ENCODE measurements at regions not wholly inside any gene's neighbourhood (a gene's known extent, or its start where the extent isn't known, plus 50 kb on each side); places are given as distances from the start of the nearest gene placed in this dataset.
"Not testable (repeated sequence)": the region's sequence is repeated elsewhere in the genome, so short reads cannot be mapped to it uniquely, and the experiment has no call there.

DNA sequence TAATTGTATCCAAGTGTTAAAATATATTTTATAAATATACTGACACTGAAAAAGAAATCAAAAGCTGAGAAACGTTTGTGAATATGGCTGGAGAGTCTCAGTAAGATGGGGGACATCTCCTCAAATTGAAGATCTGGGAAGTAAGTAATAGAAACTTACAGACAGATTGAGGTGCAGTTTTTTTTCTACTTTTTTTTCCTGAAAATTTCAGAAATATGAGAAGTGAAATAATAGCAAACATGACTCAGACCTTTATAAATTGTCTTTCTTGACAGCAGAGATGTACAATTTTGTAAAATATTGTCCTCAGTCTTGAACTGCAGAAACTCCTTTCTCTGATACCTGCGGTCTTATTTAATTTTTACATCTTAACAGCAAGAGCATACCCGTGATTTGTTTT is 347.1 kb downstream of the UTRN start:
- Mint-ChIP-seq H3K27me3 (ENCODE audit: unreplicated experiment) (peaks cover 4% of the 10 kb centered on the region), H3K36me3 (ENCODE audit: unreplicated experiment) (no peaks in the 10 kb centered on the region), H3K4me1 (ENCODE audit: low read depth, unreplicated experiment) (no peaks in the 10 kb centered on the region), H3K4me3 (ENCODE audit: unreplicated experiment) (no peak overlapping the region), H3K9me3 (ENCODE audit: unreplicated experiment) (no peaks in the 10 kb centered on the region), H3K27ac (ENCODE audit: unreplicated experiment) (no peak overlapping the region)
- TF ChIP-seq, protein P1, sequence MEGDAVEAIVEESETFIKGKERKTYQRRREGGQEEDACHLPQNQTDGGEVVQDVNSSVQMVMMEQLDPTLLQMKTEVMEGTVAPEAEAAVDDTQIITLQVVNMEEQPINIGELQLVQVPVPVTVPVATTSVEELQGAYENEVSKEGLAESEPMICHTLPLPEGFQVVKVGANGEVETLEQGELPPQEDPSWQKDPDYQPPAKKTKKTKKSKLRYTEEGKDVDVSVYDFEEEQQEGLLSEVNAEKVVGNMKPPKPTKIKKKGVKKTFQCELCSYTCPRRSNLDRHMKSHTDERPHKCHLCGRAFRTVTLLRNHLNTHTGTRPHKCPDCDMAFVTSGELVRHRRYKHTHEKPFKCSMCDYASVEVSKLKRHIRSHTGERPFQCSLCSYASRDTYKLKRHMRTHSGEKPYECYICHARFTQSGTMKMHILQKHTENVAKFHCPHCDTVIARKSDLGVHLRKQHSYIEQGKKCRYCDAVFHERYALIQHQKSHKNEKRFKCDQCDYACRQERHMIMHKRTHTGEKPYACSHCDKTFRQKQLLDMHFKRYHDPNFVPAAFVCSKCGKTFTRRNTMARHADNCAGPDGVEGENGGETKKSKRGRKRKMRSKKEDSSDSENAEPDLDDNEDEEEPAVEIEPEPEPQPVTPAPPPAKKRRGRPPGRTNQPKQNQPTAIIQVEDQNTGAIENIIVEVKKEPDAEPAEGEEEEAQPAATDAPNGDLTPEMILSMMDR (IDR thresholded peaks at IDR 0.05; ENCODE audit: partially characterized antibody, unreplicated experiment) = no peak
- DNase-seq = no peak

DNA sequence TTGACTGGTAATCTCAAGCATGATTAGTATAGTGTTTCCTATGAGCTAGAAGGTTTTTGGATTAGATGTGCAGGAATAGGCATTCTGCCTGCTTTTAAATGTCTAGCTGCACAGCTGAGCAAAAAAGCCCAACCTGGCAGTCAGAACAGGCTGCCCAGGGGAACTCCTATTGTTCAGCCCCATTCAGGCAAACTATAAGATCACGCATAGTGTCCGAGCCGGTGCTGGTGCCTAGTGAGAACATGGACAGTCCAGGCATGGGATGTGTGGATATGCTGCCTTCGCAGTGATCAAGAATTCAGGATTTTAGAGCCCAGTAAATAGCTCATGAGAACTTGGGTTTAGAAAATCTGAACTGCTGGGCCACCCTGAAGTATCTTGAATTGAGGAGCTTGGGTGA is 348.8 kb downstream of the UTRN start:
- Mint-ChIP-seq H3K27ac (ENCODE audit: unreplicated experiment) (no peak overlapping the region), H3K27me3 (ENCODE audit: unreplicated experiment) (peaks cover 4% of the 10 kb centered on the region), H3K9me3 (ENCODE audit: unreplicated experiment) (no peaks in the 10 kb centered on the region), H3K36me3 (ENCODE audit: unreplicated experiment) (no peaks in the 10 kb centered on the region), H3K4me1 (ENCODE audit: low read depth, unreplicated experiment) (peaks cover 8% of the 10 kb centered on the region), H3K4me3 (ENCODE audit: unreplicated experiment) (no peak overlapping the region)
- TF ChIP-seq, protein P1 (IDR thresholded peaks at IDR 0.05; ENCODE audit: partially characterized antibody, unreplicated experiment) = no peak
- no peak for DNase-seq

DNA sequence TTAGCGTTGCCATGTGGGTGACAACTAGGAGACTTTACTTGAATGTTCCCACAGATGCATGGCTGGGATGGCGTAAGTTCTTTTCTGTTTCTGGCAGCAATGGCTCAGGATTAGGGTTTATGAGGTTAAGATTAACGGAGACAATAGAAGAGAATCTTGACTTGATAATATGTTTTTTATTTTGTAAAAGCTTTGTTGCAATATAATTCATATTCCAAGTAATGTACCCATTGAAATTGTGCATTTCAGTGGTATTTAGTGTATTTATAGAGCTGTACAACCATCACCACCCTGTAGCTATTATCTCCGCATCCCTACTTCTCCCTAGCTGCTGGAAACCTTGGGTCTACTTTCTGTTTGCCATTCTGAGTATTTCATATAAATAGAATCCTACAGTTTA is 349.2 kb downstream of the UTRN start:
- Mint-ChIP-seq H3K27me3 (ENCODE audit: unreplicated experiment) (peaks cover 4% of the 10 kb centered on the region), H3K9me3 (ENCODE audit: unreplicated experiment) (no peaks in the 10 kb centered on the region), H3K4me3 (ENCODE audit: unreplicated experiment) (no peak overlapping the region), H3K36me3 (ENCODE audit: unreplicated experiment) (no peaks in the 10 kb centered on the region), H3K27ac (ENCODE audit: unreplicated experiment) (no peak overlapping the region), H3K4me1 (ENCODE audit: low read depth, unreplicated experiment) (peaks cover 8% of the 10 kb centered on the region)
- TF ChIP-seq, protein P1 (IDR thresholded peaks at IDR 0.05; ENCODE audit: partially characterized antibody, unreplicated experiment) = no peak
- DNase-seq = no peak

DNA sequence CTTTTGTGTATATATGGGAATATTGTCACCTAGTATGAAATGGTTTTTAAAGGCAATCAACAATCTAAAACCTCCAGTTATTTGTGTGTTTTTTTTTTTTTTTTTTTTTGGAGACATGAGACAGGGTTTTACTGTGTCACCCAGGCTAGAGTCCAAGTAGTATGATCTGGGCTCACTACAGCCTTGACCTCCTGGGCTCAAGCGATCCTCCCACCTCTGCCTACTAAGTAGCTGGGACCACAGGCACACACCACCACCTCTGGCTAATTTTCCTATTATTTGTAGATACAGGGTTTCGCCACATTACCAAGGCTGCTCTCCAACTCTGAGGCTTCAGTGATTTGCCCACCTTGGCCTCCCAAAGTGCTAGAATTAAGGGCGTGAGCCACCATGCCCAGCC is 349.9 kb downstream of the UTRN start:
- DNase-seq = no peak
- H3K4me3 Mint-ChIP-seq (ENCODE audit: unreplicated experiment) = no peak overlapping the region

DNA sequence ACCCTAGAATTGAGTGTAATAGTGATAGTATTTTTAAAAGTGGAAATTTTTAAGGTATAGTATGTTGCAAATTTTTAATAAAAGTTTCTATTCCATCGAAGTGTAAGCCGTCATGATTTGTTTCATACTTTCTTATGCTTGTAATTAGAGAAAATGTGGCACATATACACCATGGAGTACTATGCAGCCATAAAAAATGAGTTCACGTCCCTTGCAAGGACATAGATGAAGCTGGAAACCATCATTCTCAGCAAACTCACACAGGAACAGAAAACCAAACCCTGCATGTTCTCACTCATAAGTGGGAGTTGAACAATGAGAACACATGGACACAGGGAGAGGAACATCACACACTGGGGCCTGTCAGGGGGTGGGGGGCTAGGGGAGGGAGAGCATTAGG is 350.9 kb downstream of the UTRN start:
- not testable (repeated sequence) for DNase-seq; H3K27me3 Mint-ChIP-seq (ENCODE audit: unreplicated experiment); H3K4me1 Mint-ChIP-seq (ENCODE audit: low read depth, unreplicated experiment); H3K36me3 Mint-ChIP-seq (ENCODE audit: unreplicated experiment); H3K27ac Mint-ChIP-seq (ENCODE audit: unreplicated experiment); H3K4me3 Mint-ChIP-seq (ENCODE audit: unreplicated experiment); H3K9me3 Mint-ChIP-seq (ENCODE audit: unreplicated experiment)

More for the DNA sequence above, 349.9 kb downstream of the UTRN start:
- TF ChIP-seq, protein P1 (IDR thresholded peaks at IDR 0.05; ENCODE audit: partially characterized antibody, unreplicated experiment) = no peak
- peaks cover 4% of the 10 kb centered on the region for H3K27me3 Mint-ChIP-seq (ENCODE audit: unreplicated experiment)
- peaks cover 8% of the 10 kb centered on the region for H3K4me1 Mint-ChIP-seq (ENCODE audit: low read depth, unreplicated experiment)
- no peaks in the 10 kb centered on the region for H3K36me3 Mint-ChIP-seq (ENCODE audit: unreplicated experiment)
- H3K9me3 Mint-ChIP-seq (ENCODE audit: unreplicated experiment) = no peaks in the 10 kb centered on the region
- no peak overlapping the region for H3K27ac Mint-ChIP-seq (ENCODE audit: unreplicated experiment)

DNA sequence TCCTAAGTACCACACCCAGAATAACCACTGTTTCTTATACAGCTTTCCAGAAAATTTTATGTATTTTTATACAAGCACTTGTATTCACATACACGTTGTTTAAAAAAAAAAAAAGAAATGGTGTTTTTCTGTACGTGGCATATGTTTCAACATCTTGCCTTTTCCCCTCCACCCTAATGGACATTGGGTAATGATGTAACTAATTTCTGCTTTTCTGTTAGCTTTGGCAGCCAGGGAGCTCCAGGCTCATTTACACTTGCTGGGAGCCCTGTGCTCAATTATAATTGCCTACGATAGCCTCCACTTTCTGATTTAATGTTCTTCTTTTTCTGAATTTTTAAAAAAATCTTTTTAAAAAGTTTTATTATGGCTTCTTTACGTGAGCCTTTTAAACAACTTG is 352.4 kb downstream of the UTRN start:
- H3K27ac Mint-ChIP-seq (ENCODE audit: unreplicated experiment) = peak overlapping the region; percentile 69

More for the DNA sequence above, 352.4 kb downstream of the UTRN start:
- Mint-ChIP-seq H3K27me3 (ENCODE audit: unreplicated experiment) (peaks cover 2% of the 10 kb centered on the region), H3K4me3 (ENCODE audit: unreplicated experiment) (no peak overlapping the region), H3K36me3 (ENCODE audit: unreplicated experiment) (no peaks in the 10 kb centered on the region), H3K4me1 (ENCODE audit: low read depth, unreplicated experiment) (peaks cover 8% of the 10 kb centered on the region), H3K9me3 (ENCODE audit: unreplicated experiment) (no peaks in the 10 kb centered on the region)
- TF ChIP-seq, protein P1 (IDR thresholded peaks at IDR 0.05; ENCODE audit: partially characterized antibody, unreplicated experiment) = no peak
- no peak for DNase-seq
